ENCODE measurements at regions not wholly inside any gene's neighbourhood (a gene's known extent, or its start where the extent isn't known, plus 50 kb on each side); places are given as distances from the start of the nearest gene placed in this dataset.

GRCh38 chr5:81843845-81844244 lies 92.9 kb upstream of the SSBP2 start (continued):
- no peak for TF ChIP-seq ZBTB33 (CRISPR knock-in tag; IDR thresholded peaks at IDR 0.05)
- TF ChIP-seq ZNF484 (CRISPR knock-in tag; IDR thresholded peaks at IDR 0.05; ENCODE audit: borderline replicate concordance, low read depth) = no peak
- no peak for TF ChIP-seq ASH2L (IDR thresholded peaks at IDR 0.05; ENCODE audit: insufficient read length, low read depth, low read length)
- no peak for TF ChIP-seq ZBTB20 (CRISPR knock-in tag; IDR thresholded peaks at IDR 0.05; ENCODE audit: borderline replicate concordance, low read depth)
- TF ChIP-seq CREM (IDR thresholded peaks at IDR 0.05) = no peak
- TF ChIP-seq CREM (CRISPR knock-in tag; IDR thresholded peaks at IDR 0.05) = no peak
- no peak for TF ChIP-seq ARNT (IDR thresholded peaks at IDR 0.05)
- TF ChIP-seq ZNF343 (CRISPR knock-in tag; IDR thresholded peaks at IDR 0.05) = no peak
- TF ChIP-seq ZFP41 (CRISPR knock-in tag; IDR thresholded peaks at IDR 0.05; ENCODE audit: borderline replicate concordance) = no peak
- TF ChIP-seq PHF21A (CRISPR knock-in tag; IDR thresholded peaks at IDR 0.05) = no peak
- no peak for TF ChIP-seq ZNF251 (CRISPR knock-in tag; IDR thresholded peaks at IDR 0.05)
- no peak for TF ChIP-seq ZNF672 (CRISPR knock-in tag; IDR thresholded peaks at IDR 0.05)
- TF ChIP-seq AKNA (CRISPR knock-in tag; IDR thresholded peaks at IDR 0.05; ENCODE audit: borderline replicate concordance) = no peak

Data from HepG2 (cell line).